Endodermal cell (in vitro differentiated cells): ENCODE measurements at regions not wholly inside any gene's neighbourhood (a gene's known extent, or its start where the extent isn't known, plus 50 kb on each side); places are given as distances from the start of the nearest gene placed in this dataset.

Source experiments
- DNase-seq: peaks from one replicate; pipeline ENCODE4 v3.0.0-alpha.2; 2017
- H3K27ac ChIP-seq: 2 replicates; pipeline ENCODE4 v1.5.1; 2013; ENCODE audit warnings: mild to moderate bottlenecking, low read depth, low read length, moderate library complexity
- H3K27me3 ChIP-seq: 2 replicates; pipeline ENCODE4 v1.6.1; 2013; ENCODE audit warnings: mild to moderate bottlenecking, low read length, moderate library complexity; ENCODE audit not compliant: insufficient read depth, control insufficient read depth, poor library complexity, severe bottlenecking
- H3K36me3 ChIP-seq: 2 replicates; pipeline ENCODE4 v1.7.0; 2013; ENCODE audit warnings: mild to moderate bottlenecking, low read length, moderate library complexity; ENCODE audit not compliant: control insufficient read depth, insufficient read depth
- H3K4me1 ChIP-seq: one replicate; pipeline ENCODE4 v1.7.0; 2013; ENCODE audit warnings: low read length; ENCODE audit not compliant: control insufficient read depth, insufficient read depth
- H3K4me3 ChIP-seq: 2 replicates; pipeline ENCODE4 v1.5.1; 2013; ENCODE audit warnings: mild to moderate bottlenecking, low read length, moderate library complexity
- H3K9ac ChIP-seq: 2 replicates; pipeline ENCODE4 v1.6.1; 2013; ENCODE audit warnings: mild to moderate bottlenecking, low read length, moderate library complexity; ENCODE audit not compliant: poor library complexity, severe bottlenecking; ENCODE audit errors: extremely low read depth
- H3K9me3 ChIP-seq: 2 replicates; pipeline ENCODE4 v1.6.1; 2013; ENCODE audit warnings: mild to moderate bottlenecking, low read length, moderate library complexity; ENCODE audit not compliant: control insufficient read depth
- H3K27ac Mint-ChIP-seq: 2 replicates; pipeline ENCODE4 v1.8.0; 2020; ENCODE audit warnings: mixed read lengths
- H3K27me3 Mint-ChIP-seq: 2 replicates; pipeline ENCODE4 v1.8.0; 2021; ENCODE audit warnings: mild to moderate bottlenecking, mixed read lengths; ENCODE audit not compliant: insufficient read depth
- H3K36me3 Mint-ChIP-seq: 2 replicates; pipeline ENCODE4 v1.8.0; 2020; ENCODE audit warnings: low read depth, mixed read lengths
- H3K4me1 Mint-ChIP-seq: 2 replicates; pipeline ENCODE4 v1.8.0; 2020; ENCODE audit warnings: mixed read lengths
- H3K4me3 Mint-ChIP-seq: 2 replicates; pipeline ENCODE4 v1.8.0; 2020; ENCODE audit warnings: mild to moderate bottlenecking, moderate library complexity, mixed read lengths
- H3K9me3 Mint-ChIP-seq: 2 replicates; pipeline ENCODE4 v1.8.0; 2020; ENCODE audit warnings: mild to moderate bottlenecking, mixed read lengths
- WGBS, 2 experiments: methylation state at CpG; one replicate each; pipeline versions ENCODE4 v1.1.5 to v1.1.7; 2013; ENCODE audit warnings: missing lambda C conversion rate in 2 of 2, mixed read lengths in 1 of 2; ENCODE audit not compliant: insufficient coverage in 1 of 2, insufficient read length in 1 of 2; 5-methylcytosine and 5-hydroxymethylcytosine counted together
- TF ChIP-seq, protein P1 (sequence below): fragments of 200-600 bp; sonication (generic); conservative IDR thresholded peaks from 2 replicates; pipeline ENCODE4 v1.5.0; 2021; ENCODE audit warnings: antibody characterized with exemption, mild to moderate bottlenecking

DNA sequence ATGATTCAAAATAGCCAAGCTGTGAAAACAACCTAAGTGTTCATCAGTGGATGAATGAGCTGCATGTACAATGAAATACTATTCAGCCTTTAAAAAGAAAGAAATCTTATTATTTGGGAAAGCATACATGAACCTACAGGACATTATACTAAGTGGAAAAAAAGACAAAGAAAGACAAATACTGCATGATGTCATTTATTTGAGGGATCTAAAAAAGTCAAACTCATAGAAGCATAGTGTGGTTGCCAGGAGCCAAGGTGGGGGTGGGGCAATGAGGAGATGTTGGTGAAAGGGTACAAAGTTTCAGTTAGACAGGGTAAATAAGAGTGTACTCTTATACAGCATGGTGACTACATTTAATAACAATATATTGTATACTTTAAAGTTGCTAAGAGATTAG is 261.5 kb downstream of the PARP8 start:
- no peak overlapping the region for H3K27ac ChIP-seq
- no peaks in the 10 kb centered on the region for H3K36me3 Mint-ChIP-seq
- H3K36me3 ChIP-seq, result no peaks in the 10 kb centered on the region
- no peaks in the 10 kb centered on the region for H3K27me3 ChIP-seq
- no peaks in the 10 kb centered on the region for H3K9me3 ChIP-seq
- no peaks in the 10 kb centered on the region for H3K4me1 ChIP-seq
- TF ChIP-seq, protein P1, sequence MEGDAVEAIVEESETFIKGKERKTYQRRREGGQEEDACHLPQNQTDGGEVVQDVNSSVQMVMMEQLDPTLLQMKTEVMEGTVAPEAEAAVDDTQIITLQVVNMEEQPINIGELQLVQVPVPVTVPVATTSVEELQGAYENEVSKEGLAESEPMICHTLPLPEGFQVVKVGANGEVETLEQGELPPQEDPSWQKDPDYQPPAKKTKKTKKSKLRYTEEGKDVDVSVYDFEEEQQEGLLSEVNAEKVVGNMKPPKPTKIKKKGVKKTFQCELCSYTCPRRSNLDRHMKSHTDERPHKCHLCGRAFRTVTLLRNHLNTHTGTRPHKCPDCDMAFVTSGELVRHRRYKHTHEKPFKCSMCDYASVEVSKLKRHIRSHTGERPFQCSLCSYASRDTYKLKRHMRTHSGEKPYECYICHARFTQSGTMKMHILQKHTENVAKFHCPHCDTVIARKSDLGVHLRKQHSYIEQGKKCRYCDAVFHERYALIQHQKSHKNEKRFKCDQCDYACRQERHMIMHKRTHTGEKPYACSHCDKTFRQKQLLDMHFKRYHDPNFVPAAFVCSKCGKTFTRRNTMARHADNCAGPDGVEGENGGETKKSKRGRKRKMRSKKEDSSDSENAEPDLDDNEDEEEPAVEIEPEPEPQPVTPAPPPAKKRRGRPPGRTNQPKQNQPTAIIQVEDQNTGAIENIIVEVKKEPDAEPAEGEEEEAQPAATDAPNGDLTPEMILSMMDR, result no peak
- peaks cover 8% of the 10 kb centered on the region for H3K27me3 Mint-ChIP-seq
- H3K4me1 Mint-ChIP-seq, result peaks cover 2% of the 10 kb centered on the region
- H3K4me3 Mint-ChIP-seq, result no peak overlapping the region
- H3K9me3 Mint-ChIP-seq, result no peaks in the 10 kb centered on the region
- H3K9ac ChIP-seq, result no peak overlapping the region
- no peak overlapping the region for H3K27ac Mint-ChIP-seq
- no peak overlapping the region for H3K4me3 ChIP-seq
- no peak for DNase-seq

DNA sequence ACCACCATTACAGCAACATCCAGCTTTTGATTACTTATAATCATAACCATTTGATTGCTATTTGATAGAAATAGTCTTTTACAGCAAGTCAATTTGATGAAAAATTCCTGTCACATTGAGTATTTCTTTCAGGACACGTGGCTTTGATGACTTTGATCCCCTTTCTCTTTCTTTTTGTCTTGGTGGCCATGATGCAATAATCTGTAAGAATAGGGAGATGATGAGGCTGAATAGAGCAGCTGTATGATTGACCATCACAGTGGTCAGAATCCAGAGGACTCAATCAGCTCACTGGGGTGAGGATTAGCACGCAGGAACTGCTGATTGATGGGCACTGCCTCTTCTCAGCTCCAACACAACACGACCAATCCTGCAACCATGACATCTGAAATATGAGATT is 262.7 kb downstream of the PARP8 start:
- 68 to 77% methylated on average over 2 to 3 of the region's 3 CpGs for WGBS, 2 experiments
- no peak overlapping the region for H3K9ac ChIP-seq
- H3K27me3 ChIP-seq, result no peaks in the 10 kb centered on the region
- no peaks in the 10 kb centered on the region for H3K36me3 ChIP-seq
- no peaks in the 10 kb centered on the region for H3K9me3 ChIP-seq
- H3K27me3 Mint-ChIP-seq, result no peaks in the 10 kb centered on the region
- H3K9me3 Mint-ChIP-seq, result no peaks in the 10 kb centered on the region
- no peak for DNase-seq
- no peaks in the 10 kb centered on the region for H3K36me3 Mint-ChIP-seq
- H3K4me3 Mint-ChIP-seq, result no peak overlapping the region
- H3K27ac Mint-ChIP-seq, result no peak overlapping the region
- TF ChIP-seq, protein P1, result no peak
- peaks cover 2% of the 10 kb centered on the region for H3K4me1 Mint-ChIP-seq
- no peak overlapping the region for H3K27ac ChIP-seq
- no peaks in the 10 kb centered on the region for H3K4me1 ChIP-seq
- H3K4me3 ChIP-seq, result no peak overlapping the region

DNA sequence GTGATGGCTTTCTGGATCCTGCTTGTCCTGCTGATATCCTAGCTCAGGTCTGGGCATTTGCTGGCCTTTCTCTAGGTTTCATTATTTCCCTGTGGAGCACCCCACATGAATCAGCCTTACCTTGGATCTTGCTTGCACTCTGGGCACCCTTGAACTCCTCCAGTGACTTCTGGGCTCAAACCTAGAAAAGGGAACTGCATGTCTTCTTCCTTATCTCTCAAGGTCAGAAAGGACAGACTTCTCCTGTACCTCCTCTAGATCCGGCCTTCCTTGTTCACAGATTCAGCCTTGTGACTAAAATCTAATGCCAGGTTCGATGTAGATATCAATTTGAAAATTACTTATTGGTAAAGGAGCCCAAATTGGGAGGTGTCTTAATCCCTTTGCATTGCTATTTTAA is 267.9 kb downstream of the PARP8 start:
- Histone ChIP-seq H3K27ac (no peak overlapping the region), H3K9me3 (no peaks in the 10 kb centered on the region), H3K4me3 (no peak overlapping the region), H3K36me3 (no peaks in the 10 kb centered on the region), H3K4me1 (no peaks in the 10 kb centered on the region), H3K9ac (no peak overlapping the region), H3K27me3 (no peaks in the 10 kb centered on the region)
- WGBS, 2 experiments, result 85 to 100% methylated on average over 2 of the region's 2 CpGs
- H3K4me3 Mint-ChIP-seq, result no peak overlapping the region
- H3K9me3 Mint-ChIP-seq, result no peaks in the 10 kb centered on the region
- H3K27me3 Mint-ChIP-seq, result no peaks in the 10 kb centered on the region
- no peaks in the 10 kb centered on the region for H3K36me3 Mint-ChIP-seq
- TF ChIP-seq, protein P1, result no peak
- H3K27ac Mint-ChIP-seq, result no peak overlapping the region
- no peak for DNase-seq
- peaks cover 2% of the 10 kb centered on the region for H3K4me1 Mint-ChIP-seq
